ENCODE measurements at regions not wholly inside any gene's neighbourhood (a gene's known extent, or its start where the extent isn't known, plus 50 kb on each side); places are given as distances from the start of the nearest gene placed in this dataset.

GRCh38 chr4:153940916-153941315, 152.0 kb upstream of the SFRP2 start:
- H3K36me3 ChIP-seq (replicated peaks), result no peaks in the 10 kb centered on the region
- no peak overlapping the region for H3K27ac ChIP-seq
- no peak for TF ChIP-seq CTCF (IDR thresholded peaks at IDR 0.05; ENCODE audit: low read depth, low read length, missing control alignments)
- H3K4me3 ChIP-seq (ENCODE audit: low read depth, low read length), result no peak overlapping the region
- in situ Hi-C loops (cut with HindIII; ENCODE audit: low pct_ligation_motif_present, low sequenced_read_pairs), result no loop called here
- DNase-seq, result no peak
- H3K27me3 ChIP-seq (replicated peaks), result no peaks in the 10 kb centered on the region

GRCh38 chr4:153939570-153939969, 150.7 kb upstream of the SFRP2 start:
- Histone ChIP-seq H3K4me3 (ENCODE audit: low read depth, low read length) (no peak overlapping the region), H3K36me3 (replicated peaks) (no peaks in the 10 kb centered on the region), H3K27ac (no peak overlapping the region), H3K27me3 (replicated peaks) (no peaks in the 10 kb centered on the region)
- no peak for TF ChIP-seq CTCF (IDR thresholded peaks at IDR 0.05; ENCODE audit: low read depth, low read length, missing control alignments)
- DNase-seq, result no peak
- in situ Hi-C loops (cut with HindIII; ENCODE audit: low pct_ligation_motif_present, low sequenced_read_pairs), result no loop called here

GRCh38 chr4:153938994-153939393, 150.1 kb upstream of the SFRP2 start:
- Histone ChIP-seq H3K27ac (no peak overlapping the region), H3K36me3 (replicated peaks) (no peaks in the 10 kb centered on the region), H3K27me3 (replicated peaks) (no peaks in the 10 kb centered on the region), H3K4me3 (ENCODE audit: low read depth, low read length) (no peak overlapping the region)
- DNase-seq, result no peak
- in situ Hi-C loops (cut with HindIII; ENCODE audit: low pct_ligation_motif_present, low sequenced_read_pairs), result no loop called here
- no peak for TF ChIP-seq CTCF (IDR thresholded peaks at IDR 0.05; ENCODE audit: low read depth, low read length, missing control alignments)

- H3K36me3 ChIP-seq (replicated peaks), result no peaks in the 10 kb centered on the region
- H3K4me3 ChIP-seq (ENCODE audit: low read depth, low read length), result no peak overlapping the region
- H3K27me3 ChIP-seq (replicated peaks), result no peaks in the 10 kb centered on the region
- no peak for TF ChIP-seq CTCF (IDR thresholded peaks at IDR 0.05; ENCODE audit: low read depth, low read length, missing control alignments)
- no peak for DNase-seq
- H3K27ac ChIP-seq, result no peak overlapping the region
- in situ Hi-C loops (cut with HindIII; ENCODE audit: low pct_ligation_motif_present, low sequenced_read_pairs), result no loop called here
Observed at GRCh38 chr4:153937289-153937688, 148.4 kb upstream of the SFRP2 start.

GRCh38 chr4:153936121-153936520, 147.2 kb upstream of the SFRP2 start:
- no peak overlapping the region for H3K27ac ChIP-seq
- H3K4me3 ChIP-seq (ENCODE audit: low read depth, low read length), result no peak overlapping the region
- no peak for TF ChIP-seq CTCF (IDR thresholded peaks at IDR 0.05; ENCODE audit: low read depth, low read length, missing control alignments)
- H3K27me3 ChIP-seq (replicated peaks), result no peaks in the 10 kb centered on the region
- no peak for DNase-seq
- H3K36me3 ChIP-seq (replicated peaks), result no peaks in the 10 kb centered on the region
- in situ Hi-C loops (cut with HindIII; ENCODE audit: low pct_ligation_motif_present, low sequenced_read_pairs), result no loop called here

GRCh38 chr4:153934688-153935017, 145.8 kb upstream of the SFRP2 start:
- Histone ChIP-seq H3K4me3 (ENCODE audit: low read depth, low read length) (no peak overlapping the region), H3K27me3 (replicated peaks) (no peaks in the 10 kb centered on the region), H3K36me3 (replicated peaks) (no peaks in the 10 kb centered on the region), H3K27ac (no peak overlapping the region)
- in situ Hi-C loops (cut with HindIII; ENCODE audit: low pct_ligation_motif_present, low sequenced_read_pairs), result no loop called here
- no peak for TF ChIP-seq CTCF (IDR thresholded peaks at IDR 0.05; ENCODE audit: low read depth, low read length, missing control alignments)
- no peak for DNase-seq
